H1 (cell line): ENCODE measurements at regions not wholly inside any gene's neighbourhood (a gene's known extent, or its start where the extent isn't known, plus 50 kb on each side); places are given as distances from the start of the nearest gene placed in this dataset.

Source experiments
- CHD7 ChIP-seq: fragments of 300-600 bp; sonication (generic); IDR thresholded peaks from 2 replicates; pipeline ENCODE4 v1.7.1; 2012; ENCODE audit warnings: low read length, moderate library complexity, mild to moderate bottlenecking, inconsistent platforms; ENCODE audit not compliant: insufficient replicate concordance
- CREB1 ChIP-seq: IDR thresholded peaks from 2 replicates; pipeline ENCODE4 v1.6.1; 2012; ENCODE audit warnings: inconsistent platforms
- RFX5 ChIP-seq: IDR thresholded peaks from 2 replicates; pipeline ENCODE4 v1.6.1; 2011; ENCODE audit warnings: low read depth, low read length, improper control_type of control experiment, borderline replicate concordance
- SIX5 ChIP-seq: IDR thresholded peaks from 2 replicates; pipeline ENCODE4 v1.6.1; 2011; ENCODE audit warnings: mild to moderate bottlenecking, low read depth, low read length
- SP2 ChIP-seq: IDR thresholded peaks from 2 replicates; pipeline ENCODE4 v1.6.1; 2012; ENCODE audit warnings: mild to moderate bottlenecking, low read length, inconsistent platforms

- TF ChIP-seq SIX5 (no peak), RFX5 (no peak), CHD7 (no peak), SP2 (no peak), CREB1 (no peak)
Observed at GRCh38 chr5:176175101-176175852, 62.9 kb upstream of the SIMC1 start (continued).
